ENCODE measurements at regions not wholly inside any gene's neighbourhood (a gene's known extent, or its start where the extent isn't known, plus 50 kb on each side); places are given as distances from the start of the nearest gene placed in this dataset.

GRCh38 chr1:217117973-217118465 is 394.8 kb upstream of the ESRRG start:
- Histone ChIP-seq H3K27me3 (ENCODE audit: low read depth) (no peaks in the 10 kb centered on the region), H3K36me3 (no peaks in the 10 kb centered on the region), H3K4me1 (no peaks in the 10 kb centered on the region), H3K27ac (no peak overlapping the region), H3K9me3 (no peaks in the 10 kb centered on the region), H3K4me3 (no peak overlapping the region)
- intact Hi-C loops (cut with DNase I) = no loop called here
- TF ChIP-seq, protein P1, sequence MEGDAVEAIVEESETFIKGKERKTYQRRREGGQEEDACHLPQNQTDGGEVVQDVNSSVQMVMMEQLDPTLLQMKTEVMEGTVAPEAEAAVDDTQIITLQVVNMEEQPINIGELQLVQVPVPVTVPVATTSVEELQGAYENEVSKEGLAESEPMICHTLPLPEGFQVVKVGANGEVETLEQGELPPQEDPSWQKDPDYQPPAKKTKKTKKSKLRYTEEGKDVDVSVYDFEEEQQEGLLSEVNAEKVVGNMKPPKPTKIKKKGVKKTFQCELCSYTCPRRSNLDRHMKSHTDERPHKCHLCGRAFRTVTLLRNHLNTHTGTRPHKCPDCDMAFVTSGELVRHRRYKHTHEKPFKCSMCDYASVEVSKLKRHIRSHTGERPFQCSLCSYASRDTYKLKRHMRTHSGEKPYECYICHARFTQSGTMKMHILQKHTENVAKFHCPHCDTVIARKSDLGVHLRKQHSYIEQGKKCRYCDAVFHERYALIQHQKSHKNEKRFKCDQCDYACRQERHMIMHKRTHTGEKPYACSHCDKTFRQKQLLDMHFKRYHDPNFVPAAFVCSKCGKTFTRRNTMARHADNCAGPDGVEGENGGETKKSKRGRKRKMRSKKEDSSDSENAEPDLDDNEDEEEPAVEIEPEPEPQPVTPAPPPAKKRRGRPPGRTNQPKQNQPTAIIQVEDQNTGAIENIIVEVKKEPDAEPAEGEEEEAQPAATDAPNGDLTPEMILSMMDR (IDR thresholded peaks at IDR 0.05) = no peak
- ATAC-seq = no peak
- no peak for DNase-seq

GRCh38 chr1:217115404-217116380 is 392.5 kb upstream of the ESRRG start:
- H3K27me3 ChIP-seq (ENCODE audit: low read depth) = no peaks in the 10 kb centered on the region
- DNase-seq = no peak
- no peaks in the 10 kb centered on the region for H3K4me1 ChIP-seq
- TF ChIP-seq, protein P1 (IDR thresholded peaks at IDR 0.05) = no peak
- no peaks in the 10 kb centered on the region for H3K36me3 ChIP-seq
- no peak overlapping the region for H3K4me3 ChIP-seq
- ATAC-seq = no peak
- intact Hi-C loops (cut with DNase I) = no loop called here
- H3K27ac ChIP-seq = no peak overlapping the region
- H3K9me3 ChIP-seq = no peaks in the 10 kb centered on the region

GRCh38 chr1:217109928-217110327 is 386.7 kb upstream of the ESRRG start:
- ATAC-seq (no peak), DNase-seq (no peak)
- no peak overlapping the region for H3K4me3 ChIP-seq
- no peak overlapping the region for H3K27ac ChIP-seq
- H3K9me3 ChIP-seq = no peaks in the 10 kb centered on the region
- H3K27me3 ChIP-seq (ENCODE audit: low read depth) = no peaks in the 10 kb centered on the region
- H3K4me1 ChIP-seq = no peaks in the 10 kb centered on the region
- no peaks in the 10 kb centered on the region for H3K36me3 ChIP-seq
- intact Hi-C loops (cut with DNase I) = no loop called here
- TF ChIP-seq, protein P1 (IDR thresholded peaks at IDR 0.05) = no peak

GRCh38 chr1:217106231-217106901 is 383.1 kb upstream of the ESRRG start:
- Histone ChIP-seq H3K9me3 (no peaks in the 10 kb centered on the region), H3K36me3 (no peaks in the 10 kb centered on the region), H3K4me1 (no peaks in the 10 kb centered on the region), H3K27me3 (ENCODE audit: low read depth) (no peaks in the 10 kb centered on the region), H3K4me3 (no peak overlapping the region), H3K27ac (no peak overlapping the region)
- intact Hi-C loops (cut with DNase I) = no loop called here
- ATAC-seq (no peak), DNase-seq (no peak)
- TF ChIP-seq, protein P1 (IDR thresholded peaks at IDR 0.05) = no peak

- Histone ChIP-seq H3K36me3 (no peaks in the 10 kb centered on the region), H3K27ac (no peak overlapping the region), H3K4me1 (no peaks in the 10 kb centered on the region), H3K27me3 (ENCODE audit: low read depth) (no peaks in the 10 kb centered on the region), H3K9me3 (no peaks in the 10 kb centered on the region), H3K4me3 (no peak overlapping the region)
- no peak for DNase-seq
- TF ChIP-seq, protein P1 (IDR thresholded peaks at IDR 0.05) = no peak
- intact Hi-C loops (cut with DNase I) = no loop called here
- no peak for ATAC-seq
These were observed 382.2 kb upstream of the ESRRG start for GRCh38 chr1:217105437-217105836.

Measured in lower lobe of right lung (tissue), 2 donors.